HEK293 (cell line): ENCODE measurements at regions not wholly inside any gene's neighbourhood (a gene's known extent, or its start where the extent isn't known, plus 50 kb on each side); places are given as distances from the start of the nearest gene placed in this dataset.

Experiments used
- CTCF ChIA-PET: fragments of 350-600 bp; formaldehyde crosslinking; extraction: SDS; loops from one replicate; lab custom pipeline; 2021; ENCODE audit warnings: antibody characterized with exemption; lab: Yijun Ruan, JAX
- POLR2A ChIA-PET: fragments of 300-600 bp; formaldehyde crosslinking; extraction: SDS; loops from one replicate; lab custom pipeline; 2020; ENCODE audit warnings: antibody characterized with exemption, inconsistent platforms; lab: Yijun Ruan, JAX
- H3K27ac ChIP-seq: fragments of 200-500 bp; sonication (Bioruptor generic); 2 replicates; pipeline ENCODE4 v1.5.1; 2014; ENCODE audit warnings: low read depth, low read length, control low read depth, inconsistent platforms; ENCODE audit errors: extremely low read depth
- H3K36me3 ChIP-seq, 2 experiments: fragments of 200-500 bp in 1 of 2; sonication (Bioruptor generic) in 1 of 2; 1 replicate in 1 of 2; 2 replicates in 1 of 2; pipeline ENCODE4 v1.5.1; 2014 to 2017; ENCODE audit warnings: inconsistent platforms in 2 of 2, low read length in 2 of 2; ENCODE audit not compliant: control insufficient read depth in 2 of 2, insufficient read depth in 1 of 2
- H3K4me1 ChIP-seq: fragments of 200-500 bp; sonication (Bioruptor generic); 2 replicates; pipeline ENCODE4 v1.5.1; 2014; ENCODE audit warnings: mild to moderate bottlenecking, low read length, inconsistent platforms; ENCODE audit not compliant: control insufficient read depth, insufficient read depth
- H3K4me3 ChIP-seq: 2 replicates; pipeline ENCODE4 v1.5.1; 2011; ENCODE audit warnings: low read depth, mild to moderate bottlenecking, control low read depth, low read length, moderate library complexity
- H3K9me3 ChIP-seq: fragments of 200-500 bp; sonication (Bioruptor generic); 2 replicates; pipeline ENCODE4 v1.5.1; 2014; ENCODE audit warnings: low read depth, low read length, inconsistent platforms; ENCODE audit not compliant: control insufficient read depth, insufficient read depth
- EGR2 ChIP-seq: fragments of 450-650 bp; formaldehyde crosslinking; IDR thresholded peaks from 2 replicates; pipeline ENCODE4 v1.5.1; 2016; ENCODE audit warnings: low read depth, missing biosample characterization, missing genetic modification characterization
- FEZF1 ChIP-seq: fragments of 450-650 bp; formaldehyde crosslinking; IDR thresholded peaks from 2 replicates; pipeline ENCODE4 v1.5.1; 2016; ENCODE audit warnings: missing biosample characterization, missing genetic modification characterization
- TRIM28 ChIP-seq: IDR thresholded peaks from 2 replicates; pipeline ENCODE4 v1.6.1; 2011; ENCODE audit warnings: low read length, control low read depth, borderline replicate concordance
- ZBTB49 ChIP-seq: fragments of 450-650 bp; formaldehyde crosslinking; IDR thresholded peaks from 2 replicates; pipeline ENCODE4 v1.5.1; 2016; ENCODE audit warnings: missing biosample characterization, missing genetic modification characterization, low read depth
- ZNF10 ChIP-seq: fragments of 450-650 bp; formaldehyde crosslinking; IDR thresholded peaks from 2 replicates; pipeline ENCODE4 v1.5.1; 2017; ENCODE audit warnings: missing biosample characterization, missing genetic modification characterization
- ZNF335 ChIP-seq: fragments of 450-650 bp; formaldehyde crosslinking; conservative IDR thresholded peaks from 2 replicates; pipeline ENCODE4 v1.5.1; 2016; ENCODE audit warnings: missing biosample characterization, missing genetic modification characterization
- ZNF354C ChIP-seq: fragments of 450-650 bp; formaldehyde crosslinking; IDR thresholded peaks from 2 replicates; pipeline ENCODE4 v1.5.1; 2016; ENCODE audit warnings: missing biosample characterization, missing genetic modification characterization, low read depth, borderline replicate concordance
- ZNF48 ChIP-seq: fragments of 450-650 bp; formaldehyde crosslinking; IDR thresholded peaks from 2 replicates; pipeline ENCODE4 v1.5.1; 2016; ENCODE audit warnings: missing biosample characterization, missing genetic modification characterization
- ZNF510 ChIP-seq: fragments of 450-650 bp; formaldehyde crosslinking; IDR thresholded peaks from 2 replicates; pipeline ENCODE4 v1.5.1; 2018; ENCODE audit warnings: mild to moderate bottlenecking, missing genetic modification characterization, missing biosample characterization; ENCODE audit not compliant: insufficient replicate concordance
- ZNF544 ChIP-seq: fragments of 450-650 bp; formaldehyde crosslinking; IDR thresholded peaks from 2 replicates; pipeline ENCODE4 v1.5.0; 2017; ENCODE audit warnings: missing biosample characterization, missing genetic modification characterization
- ZNF555 ChIP-seq: fragments of 450-650 bp; formaldehyde crosslinking; conservative IDR thresholded peaks from 2 replicates; pipeline ENCODE4 v1.5.1; 2017; ENCODE audit warnings: missing biosample characterization, mild to moderate bottlenecking, missing genetic modification characterization, inconsistent platforms
- ZNF558 ChIP-seq: fragments of 450-650 bp; formaldehyde crosslinking; IDR thresholded peaks from 2 replicates; pipeline ENCODE4 v1.5.1; 2016; ENCODE audit warnings: missing biosample characterization, missing genetic modification characterization
- ZNF561 ChIP-seq: fragments of 450-650 bp; IDR thresholded peaks from 2 replicates; pipeline ENCODE4 v1.5.1; 2018; ENCODE audit warnings: missing biosample characterization, missing genetic modification characterization, borderline replicate concordance
- ZNF585B ChIP-seq: fragments of 450-650 bp; formaldehyde crosslinking; IDR thresholded peaks from 2 replicates; pipeline ENCODE4 v1.5.1; 2016; ENCODE audit warnings: missing biosample characterization, missing genetic modification characterization
- ZNF677 ChIP-seq: fragments of 450-650 bp; IDR thresholded peaks from 2 replicates; pipeline ENCODE4 v1.5.0; 2018; ENCODE audit warnings: missing biosample characterization, mild to moderate bottlenecking, missing genetic modification characterization, moderate library complexity
- ZNF692 ChIP-seq: fragments of 450-650 bp; formaldehyde crosslinking; IDR thresholded peaks from 2 replicates; pipeline ENCODE4 v1.5.1; 2016; ENCODE audit warnings: missing biosample characterization, missing genetic modification characterization
- ZNF76 ChIP-seq: fragments of 450-650 bp; formaldehyde crosslinking; IDR thresholded peaks from 2 replicates; pipeline ENCODE4; 2016; ENCODE audit warnings: low read depth, missing biosample characterization, missing genetic modification characterization, borderline replicate concordance
- ZNF785 ChIP-seq: fragments of 450-650 bp; formaldehyde crosslinking; IDR thresholded peaks from 2 replicates; pipeline ENCODE4 v1.5.1; 2016; ENCODE audit warnings: missing biosample characterization, missing genetic modification characterization
- ZSCAN16 ChIP-seq: fragments of 450-650 bp; formaldehyde crosslinking; IDR thresholded peaks from 2 replicates; pipeline ENCODE4 v1.5.1; 2016; ENCODE audit warnings: missing biosample characterization, missing genetic modification characterization
- TF ChIP-seq, protein P1 (sequence below): fragments of 450-650 bp; formaldehyde crosslinking; IDR thresholded peaks from 2 replicates; pipeline ENCODE4 v1.5.1; 2016; ENCODE audit warnings: missing biosample characterization, missing genetic modification characterization

DNA sequence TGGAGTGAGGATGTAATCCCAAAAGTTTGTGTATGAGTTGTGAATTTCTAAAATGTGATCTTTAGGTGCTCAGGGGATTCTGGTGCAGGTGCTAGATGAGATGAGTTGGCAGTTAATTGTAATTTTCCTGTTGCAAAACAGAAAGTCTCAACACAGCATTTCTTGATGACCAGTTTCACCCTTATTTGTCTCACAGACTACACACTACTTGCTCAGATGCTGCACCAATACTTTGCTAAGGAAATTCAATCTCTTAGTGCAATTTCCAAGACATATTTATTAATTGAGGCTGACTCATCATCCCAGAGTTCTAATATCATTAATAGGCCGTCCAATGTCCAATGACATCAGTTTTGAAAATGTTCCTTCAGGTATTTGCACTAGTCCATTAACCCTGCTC is 159.2 kb upstream of the SFRP2 start:
- CTCF ChIA-PET: no interaction called here
- Histone ChIP-seq H3K36me3 (no peaks in the 10 kb centered on the region), H3K9me3 (no peaks in the 10 kb centered on the region), H3K4me1 (0 out of 2 replicates have a peak, but pooled peaks cover 4% of the 10 kb centered on the region), H3K4me3 (no peak overlapping the region), H3K27ac (no peak overlapping the region)
- POLR2A ChIA-PET: no interaction called here
- TF ChIP-seq FEZF1 (tag by site-specific recombination): no peak

- no peaks in the 10 kb centered on the region for H3K9me3 ChIP-seq
- ChIA-PET POLR2A (no interaction called here), CTCF (interaction anchor here (0.6 kb wide), 1 partner anchor 88 kb away, joined by 3 read pairs; no protein-coding TSS in a partner anchor)
- H3K4me3 ChIP-seq: no peak overlapping the region
- H3K27ac ChIP-seq: no peak overlapping the region
- H3K36me3 ChIP-seq: no peaks in the 10 kb centered on the region
- H3K4me1 ChIP-seq: 0 out of 2 replicates have a peak, but pooled peaks cover 4% of the 10 kb centered on the region
- TF ChIP-seq ZNF48 (tag by site-specific recombination): no peak
- TF ChIP-seq ZNF335: no peak
- TF ChIP-seq ZNF10 (tag by site-specific recombination): no peak
- no peak for TF ChIP-seq ZNF76
- no peak for TF ChIP-seq EGR2 (tag by site-specific recombination)
Observed at GRCh38 chr4:153947124-153947523, 158.2 kb upstream of the SFRP2 start.

GRCh38 chr4:153945704-153946103 is 156.8 kb upstream of the SFRP2 start:
- ChIA-PET POLR2A (no interaction called here), CTCF (interaction anchor here (0.7 kb wide), 1 partner anchor 450 kb away, joined by 3 read pairs; no protein-coding TSS in a partner anchor)
- 0 out of 2 replicates have a peak, but pooled peaks cover 4% of the 10 kb centered on the region for H3K4me1 ChIP-seq
- H3K36me3 ChIP-seq: no peaks in the 10 kb centered on the region
- TF ChIP-seq ZNF558 (peak; percentile 99), ZNF561 (tag by site-specific recombination) (no peak), ZNF677 (no peak)
- no peaks in the 10 kb centered on the region for H3K9me3 ChIP-seq
- no peak overlapping the region for H3K27ac ChIP-seq
- no peak overlapping the region for H3K4me3 ChIP-seq

- H3K4me3 ChIP-seq: no peak overlapping the region
- POLR2A ChIA-PET: no interaction called here
- H3K9me3 ChIP-seq: no peaks in the 10 kb centered on the region
- no peaks in the 10 kb centered on the region for H3K36me3 ChIP-seq
- no peaks in the 10 kb centered on the region for H3K4me1 ChIP-seq
- CTCF ChIA-PET: interaction anchor here (0.6 kb wide), 1 partner anchor 146 kb away, joined by 7 read pairs; no protein-coding TSS in a partner anchor
- H3K27ac ChIP-seq: no peak overlapping the region
- TF ChIP-seq TRIM28 (no peak), ZNF555 (tag by site-specific recombination) (no peak), ZNF354C (tag by site-specific recombination) (no peak), ZSCAN16 (tag by site-specific recombination) (no peak), ZBTB49 (no peak), ZNF561 (tag by site-specific recombination) (no peak), ZNF692 (no peak), ZNF510 (tag by site-specific recombination) (no peak), ZNF785 (tag by site-specific recombination) (no peak), ZNF544 (tag by site-specific recombination) (no peak), ZNF585B (tag by site-specific recombination) (no peak)
- TF ChIP-seq, protein P1, sequence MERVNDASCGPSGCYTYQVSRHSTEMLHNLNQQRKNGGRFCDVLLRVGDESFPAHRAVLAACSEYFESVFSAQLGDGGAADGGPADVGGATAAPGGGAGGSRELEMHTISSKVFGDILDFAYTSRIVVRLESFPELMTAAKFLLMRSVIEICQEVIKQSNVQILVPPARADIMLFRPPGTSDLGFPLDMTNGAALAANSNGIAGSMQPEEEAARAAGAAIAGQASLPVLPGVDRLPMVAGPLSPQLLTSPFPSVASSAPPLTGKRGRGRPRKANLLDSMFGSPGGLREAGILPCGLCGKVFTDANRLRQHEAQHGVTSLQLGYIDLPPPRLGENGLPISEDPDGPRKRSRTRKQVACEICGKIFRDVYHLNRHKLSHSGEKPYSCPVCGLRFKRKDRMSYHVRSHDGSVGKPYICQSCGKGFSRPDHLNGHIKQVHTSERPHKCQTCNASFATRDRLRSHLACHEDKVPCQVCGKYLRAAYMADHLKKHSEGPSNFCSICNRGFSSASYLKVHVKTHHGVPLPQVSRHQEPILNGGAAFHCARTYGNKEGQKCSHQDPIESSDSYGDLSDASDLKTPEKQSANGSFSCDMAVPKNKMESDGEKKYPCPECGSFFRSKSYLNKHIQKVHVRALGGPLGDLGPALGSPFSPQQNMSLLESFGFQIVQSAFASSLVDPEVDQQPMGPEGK (tag by site-specific recombination): no peak
Observed at GRCh38 chr4:153943738-153944415, 155.0 kb upstream of the SFRP2 start.
